ENCODE measurements at regions not wholly inside any gene's neighbourhood (a gene's known extent, or its start where the extent isn't known, plus 50 kb on each side); places are given as distances from the start of the nearest gene placed in this dataset.

- TF ChIP-seq, protein P1, sequence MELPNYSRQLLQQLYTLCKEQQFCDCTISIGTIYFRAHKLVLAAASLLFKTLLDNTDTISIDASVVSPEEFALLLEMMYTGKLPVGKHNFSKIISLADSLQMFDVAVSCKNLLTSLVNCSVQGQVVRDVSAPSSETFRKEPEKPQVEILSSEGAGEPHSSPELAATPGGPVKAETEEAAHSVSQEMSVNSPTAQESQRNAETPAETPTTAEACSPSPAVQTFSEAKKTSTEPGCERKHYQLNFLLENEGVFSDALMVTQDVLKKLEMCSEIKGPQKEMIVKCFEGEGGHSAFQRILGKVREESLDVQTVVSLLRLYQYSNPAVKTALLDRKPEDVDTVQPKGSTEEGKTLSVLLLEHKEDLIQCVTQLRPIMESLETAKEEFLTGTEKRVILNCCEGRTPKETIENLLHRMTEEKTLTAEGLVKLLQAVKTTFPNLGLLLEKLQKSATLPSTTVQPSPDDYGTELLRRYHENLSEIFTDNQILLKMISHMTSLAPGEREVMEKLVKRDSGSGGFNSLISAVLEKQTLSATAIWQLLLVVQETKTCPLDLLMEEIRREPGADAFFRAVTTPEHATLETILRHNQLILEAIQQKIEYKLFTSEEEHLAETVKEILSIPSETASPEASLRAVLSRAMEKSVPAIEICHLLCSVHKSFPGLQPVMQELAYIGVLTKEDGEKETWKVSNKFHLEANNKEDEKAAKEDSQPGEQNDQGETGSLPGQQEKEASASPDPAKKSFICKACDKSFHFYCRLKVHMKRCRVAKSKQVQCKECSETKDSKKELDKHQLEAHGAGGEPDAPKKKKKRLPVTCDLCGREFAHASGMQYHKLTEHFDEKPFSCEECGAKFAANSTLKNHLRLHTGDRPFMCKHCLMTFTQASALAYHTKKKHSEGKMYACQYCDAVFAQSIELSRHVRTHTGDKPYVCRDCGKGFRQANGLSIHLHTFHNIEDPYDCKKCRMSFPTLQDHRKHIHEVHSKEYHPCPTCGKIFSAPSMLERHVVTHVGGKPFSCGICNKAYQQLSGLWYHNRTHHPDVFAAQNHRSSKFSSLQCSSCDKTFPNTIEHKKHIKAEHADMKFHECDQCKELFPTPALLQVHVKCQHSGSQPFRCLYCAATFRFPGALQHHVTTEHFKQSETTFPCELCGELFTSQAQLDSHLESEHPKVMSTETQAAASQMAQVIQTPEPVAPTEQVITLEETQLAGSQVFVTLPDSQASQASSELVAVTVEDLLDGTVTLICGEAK (IDR thresholded peaks at IDR 0.05; ENCODE audit: borderline replicate concordance), result no peak
- TF ChIP-seq SMAD1 (IDR thresholded peaks at IDR 0.05; ENCODE audit: low read depth, partially characterized antibody) (no peak), BHLHE40 (IDR thresholded peaks at IDR 0.05; ENCODE audit: borderline replicate concordance in 1 of 2, low read depth in 2 of 2, low read length in 1 of 2) (no peak), HCFC1 (IDR thresholded peaks at IDR 0.05; ENCODE audit: low read length) (no peak), ZNF622 (IDR thresholded peaks at IDR 0.05) (no peak), HDAC6 (IDR thresholded peaks at IDR 0.05; ENCODE audit: unreplicated experiment) (no peak), FOS (IDR thresholded peaks at IDR 0.05; ENCODE audit: borderline replicate concordance, extremely low read depth, insufficient read length) (no peak), ESRRA (IDR thresholded peaks at IDR 0.05; ENCODE audit: low read length) (no peak)
Observed at GRCh38 chr6:3541006-3541585, 84.2 kb upstream of the SLC22A23 start (continued).

GRCh38 chr6:3540253-3540820 is 83.5 kb upstream of the SLC22A23 start:
- Histone ChIP-seq H3K27me3 (replicated peaks in 1 of 2; ENCODE audit: control insufficient read depth in 2 of 2, insufficient read depth in 2 of 2, low read length in 1 of 2) (peaks cover 6 to 7% of the 10 kb centered on the region in 2 experiments; a peak in 3 of 4 replicates), H3K36me3 (ENCODE audit: control insufficient read depth in 2 of 2, insufficient read depth in 2 of 2, low read length in 1 of 2) (no peaks in the 10 kb centered on the region), H3K27ac (ENCODE audit: control insufficient read depth, insufficient read depth) (no peak overlapping the region), H3K4me2 (ENCODE audit: control insufficient read depth, insufficient read depth) (no peak overlapping the region), H3K9me3 (replicated peaks; ENCODE audit: control insufficient read depth, insufficient read depth, low read length) (no peaks in the 10 kb centered on the region), H3K9ac (ENCODE audit: control insufficient read depth, insufficient read depth, low read length) (no peak overlapping the region), H3K4me3 (no peak overlapping the region), H2AFZ (ENCODE audit: control insufficient read depth, low read depth, low read length) (no peak overlapping the region), H4K20me1 (ENCODE audit: control insufficient read depth, insufficient read depth) (no peaks in the 10 kb centered on the region), H3K79me2 (ENCODE audit: control insufficient read depth, insufficient read depth, low read length) (no peaks in the 10 kb centered on the region), H3K4me1 (ENCODE audit: control insufficient read depth, insufficient read depth, low read length) (no peaks in the 10 kb centered on the region)
- intact Hi-C loops (cut with micrococcal nuclease; ENCODE audit: unreplicated experiment) (no loop called here), in situ Hi-C loops (cut with MboI) (no loop called here)
- RAD21 ChIA-PET (ENCODE audit: unreplicated experiment), result no interaction called here
- no TSS peak for BruUV-seq (replicated peaks)
- FAIRE-seq, result no peak
- no peak for ATAC-seq
- CTCF ChIA-PET, result no interaction called here
- SMC1A ChIA-PET (ENCODE audit: uncharacterized antibody, unreplicated experiment), result no interaction called here
- 32% methylated on average over 8 of the region's 8 CpGs for WGBS (ENCODE audit: insufficient coverage, insufficient replicate concordance, low lambda C conversion rate, missing lambda C conversion rate)
- POLR2A ChIA-PET, result no interaction called here
- no peak for DNase-seq (ENCODE audit: low read depth, low spot score)
- no peak for TF ChIP-seq TAF1 (IDR thresholded peaks at IDR 0.05; ENCODE audit: borderline replicate concordance, low read depth, low read length)
- TF ChIP-seq SREBF1 (IDR thresholded peaks at IDR 0.05; ENCODE audit: low read length), result no peak
- no peak for TF ChIP-seq POLR2A (IDR thresholded peaks at IDR 0.05; ENCODE audit: low read depth, low read length)
- no peak for TF ChIP-seq EED (IDR thresholded peaks at IDR 0.05; ENCODE audit: low read depth)
- TF ChIP-seq, protein P2, sequence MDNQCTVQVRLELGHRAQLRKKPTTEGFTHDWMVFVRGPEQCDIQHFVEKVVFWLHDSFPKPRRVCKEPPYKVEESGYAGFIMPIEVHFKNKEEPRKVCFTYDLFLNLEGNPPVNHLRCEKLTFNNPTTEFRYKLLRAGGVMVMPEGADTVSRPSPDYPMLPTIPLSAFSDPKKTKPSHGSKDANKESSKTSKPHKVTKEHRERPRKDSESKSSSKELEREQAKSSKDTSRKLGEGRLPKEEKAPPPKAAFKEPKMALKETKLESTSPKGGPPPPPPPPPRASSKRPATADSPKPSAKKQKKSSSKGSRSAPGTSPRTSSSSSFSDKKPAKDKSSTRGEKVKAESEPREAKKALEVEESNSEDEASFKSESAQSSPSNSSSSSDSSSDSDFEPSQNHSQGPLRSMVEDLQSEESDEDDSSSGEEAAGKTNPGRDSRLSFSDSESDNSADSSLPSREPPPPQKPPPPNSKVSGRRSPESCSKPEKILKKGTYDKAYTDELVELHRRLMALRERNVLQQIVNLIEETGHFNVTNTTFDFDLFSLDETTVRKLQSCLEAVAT (IDR thresholded peaks at IDR 0.05), result no peak
- TF ChIP-seq JUNB (IDR thresholded peaks at IDR 0.05), result no peak
- TF ChIP-seq ZSCAN29 (IDR thresholded peaks at IDR 0.05), result no peak
- TF ChIP-seq CREB1 (IDR thresholded peaks at IDR 0.05; ENCODE audit: low read depth), result no peak
- no peak for TF ChIP-seq NFIC (IDR thresholded peaks at IDR 0.05; ENCODE audit: low read depth, low read length)
- no peak for TF ChIP-seq SMAD1 (IDR thresholded peaks at IDR 0.05; ENCODE audit: low read depth, partially characterized antibody)

All from GM12878 (cell line).